ENCODE measurements at regions not wholly inside any gene's neighbourhood (a gene's known extent, or its start where the extent isn't known, plus 50 kb on each side); places are given as distances from the start of the nearest gene placed in this dataset.

GRCh38 chr10:16381083-16381482 is 55.7 kb upstream of the PTER start:
- DNase-seq = no peak

DNA sequence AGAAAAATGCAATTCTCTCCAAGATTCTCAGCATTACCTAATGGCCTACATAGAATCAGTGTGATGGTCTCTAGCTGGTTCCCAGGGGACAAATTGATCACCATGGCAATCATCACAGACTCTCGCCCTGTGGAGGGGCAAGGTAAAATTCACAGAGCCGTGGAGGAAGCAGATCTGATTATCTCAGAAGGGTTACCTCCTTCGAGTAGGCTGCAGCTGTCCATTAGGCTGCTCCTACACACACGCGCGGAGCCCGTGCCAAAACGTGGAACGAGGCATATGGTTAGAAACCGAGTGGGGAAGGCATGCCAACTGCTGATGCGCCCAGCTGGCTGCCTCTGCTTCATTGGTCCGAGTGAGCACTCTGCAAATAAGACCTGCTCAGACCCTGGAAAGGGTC is 52.8 kb upstream of the PTER start:
- DNase-seq = peak; percentile 69

DNA sequence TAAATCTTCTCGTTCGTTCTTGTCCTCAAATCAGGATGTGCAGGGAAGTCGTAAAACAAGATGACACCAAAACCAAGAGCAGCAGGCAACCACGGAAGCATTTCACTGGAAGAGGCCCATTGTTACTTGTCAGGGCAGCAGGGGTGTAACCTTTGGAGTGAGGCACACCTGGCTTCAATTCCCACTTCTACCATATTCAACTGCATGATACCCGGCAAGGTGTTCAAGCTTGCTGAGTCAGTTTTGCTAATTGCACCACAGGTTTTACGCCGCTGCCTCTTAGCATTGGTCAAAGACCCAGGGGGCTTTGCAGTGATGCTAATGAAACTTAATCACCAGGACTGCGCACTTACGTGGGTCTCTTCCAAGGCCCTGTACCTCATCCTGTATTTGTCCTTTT is 50.0 kb upstream of the PTER start:
- DNase-seq = no peak
